Right cardiac atrium (tissue), 5 donors: ENCODE measurements at regions not wholly inside any gene's neighbourhood (a gene's known extent, or its start where the extent isn't known, plus 50 kb on each side); places are given as distances from the start of the nearest gene placed in this dataset.

Experiments used
- ATAC-seq, 2 donors: fragments of 200-7000 bp; cut with Tn5 transposase; one replicate each; pipeline versions ENCODE4 v1.8.0 to v1.9.1; 2020; ENCODE audit warnings: moderate library complexity in 2 of 2, mild to moderate bottlenecking in 1 of 2
- DNase-seq, 3 donors: peaks; one replicate each; pipeline ENCODE4 v3.0.0-alpha.2; 2020
- H3K27ac ChIP-seq: one replicate; pipeline ENCODE4 v1.5.1; 2013; ENCODE audit warnings: mild to moderate bottlenecking, low read length, control low read depth, moderate library complexity
- H3K27me3 ChIP-seq: one replicate; pipeline ENCODE4 v1.6.1; 2013; ENCODE audit not compliant: control insufficient read depth, insufficient read depth
- H3K4me1 ChIP-seq: one replicate; pipeline ENCODE4 v1.6.1; 2013; ENCODE audit warnings: low read length; ENCODE audit not compliant: control insufficient read depth, insufficient read depth
- H3K4me3 ChIP-seq: one replicate; pipeline ENCODE4 v1.5.1; 2013; ENCODE audit warnings: low read length, control low read depth
- H3K9me3 ChIP-seq: one replicate; pipeline ENCODE4 v1.6.1; 2013; ENCODE audit warnings: low read length; ENCODE audit not compliant: control insufficient read depth
- WGBS: extraction: QIAGEN DNeasy Blood & Tissue Kit; methylation state at CpG from one replicate; pipeline ENCODE4 v1.1.7; 2013; 5-methylcytosine and 5-hydroxymethylcytosine counted together
- intact Hi-C, 4 donors: fragments of 100-400 bp; cut with DNase I; formaldehyde crosslinking; loops; one replicate each; pipeline versions ENCODE4 v1.11.0 to v1.14.0; 2022 to 2023
- donor health status: healthy with polysubstance abuse.
- donor health status: DM: no; HTN: yes; CAD: no.
- donor health status: DM: no; HTN: no; CAD: no.
- donor health status: DM: no; HTN: yes; CAD: no; lungs with severe emphysema.
- donor health status: DM: yes; HTN: yes; CAD: no.

GRCh38 chr14:95034788-95035187, 122.5 kb downstream of the DICER1 start:
- H3K4me3 ChIP-seq = no peak overlapping the region
- no peak overlapping the region for H3K27ac ChIP-seq
- 71% methylated on average over 5 of the region's 5 CpGs for WGBS
- DNase-seq (no peak), ATAC-seq (no peak)
- no peaks in the 10 kb centered on the region for H3K27me3 ChIP-seq
- H3K4me1 ChIP-seq = no peaks in the 10 kb centered on the region
- intact Hi-C loops = no loop called here
- no peaks in the 10 kb centered on the region for H3K9me3 ChIP-seq

- intact Hi-C loops = no loop called here
- Histone ChIP-seq H3K4me1 (no peaks in the 10 kb centered on the region), H3K4me3 (no peak overlapping the region), H3K9me3 (no peaks in the 10 kb centered on the region), H3K27ac (no peak overlapping the region), H3K27me3 (no peaks in the 10 kb centered on the region)
- WGBS = 77% methylated on average over 8 of the region's 8 CpGs
- DNase-seq (no peak), ATAC-seq (no peak)
Measured at GRCh38 chr14:95033682-95034632, 123.4 kb downstream of the DICER1 start.

DNA sequence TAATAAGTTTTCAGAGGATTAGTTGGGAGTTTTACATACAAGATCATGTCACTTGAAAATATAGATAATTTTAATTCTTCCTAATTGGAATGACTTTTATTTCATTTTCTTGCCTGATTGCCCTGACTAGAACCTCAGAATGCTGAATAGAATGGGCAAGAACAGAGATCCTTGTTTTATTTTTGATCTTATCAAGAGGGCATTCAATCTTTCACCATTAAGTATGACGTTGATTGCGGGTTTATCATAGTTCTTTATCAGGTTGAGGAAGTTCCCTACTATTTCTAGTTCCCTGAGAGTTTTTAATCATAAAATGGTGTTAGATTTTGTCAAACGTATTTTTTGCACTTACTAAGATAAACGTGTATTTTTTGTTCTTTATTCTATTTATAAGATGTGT, 124.3 kb downstream of the DICER1 start:
- 58% methylated on average over 4 of the region's 4 CpGs for WGBS
- ATAC-seq (no peak), DNase-seq (no peak)
- intact Hi-C loops = no loop called here
- Histone ChIP-seq H3K27me3 (no peaks in the 10 kb centered on the region), H3K4me3 (no peak overlapping the region), H3K9me3 (no peaks in the 10 kb centered on the region), H3K27ac (no peak overlapping the region), H3K4me1 (no peaks in the 10 kb centered on the region)

DNA sequence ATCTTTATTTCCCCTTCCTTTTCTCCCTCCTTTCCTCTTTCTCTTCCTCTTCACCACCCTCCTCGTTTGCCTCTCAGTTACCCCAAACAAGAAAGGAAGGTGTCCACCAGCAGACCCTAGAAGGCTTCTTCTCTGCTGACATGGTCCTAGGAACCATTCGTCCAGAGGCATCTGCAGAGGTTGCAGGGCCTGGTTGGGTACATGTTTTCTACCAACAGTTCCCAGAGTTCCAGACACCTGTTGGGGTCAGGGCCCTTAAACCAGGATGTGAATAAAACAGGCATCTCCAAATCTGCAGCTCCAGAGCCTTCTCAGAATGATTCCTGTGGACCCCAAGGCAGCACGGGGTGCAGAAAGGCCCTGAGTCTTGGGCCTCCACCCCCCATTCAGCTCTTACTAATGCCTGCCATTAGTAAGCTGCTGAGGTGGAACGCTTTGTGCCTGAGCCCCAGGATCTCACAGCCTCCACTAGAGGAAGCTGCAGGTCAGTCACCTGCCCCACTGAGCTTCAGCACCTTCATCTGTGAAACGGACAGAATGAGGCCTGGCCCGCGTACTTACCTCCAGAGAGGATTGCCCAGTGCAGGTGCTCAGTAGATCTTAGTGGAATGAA, 130.4 kb downstream of the DICER1 start:
- no peaks in the 10 kb centered on the region for H3K4me1 ChIP-seq
- H3K27ac ChIP-seq = no peak overlapping the region
- no peaks in the 10 kb centered on the region for H3K27me3 ChIP-seq
- 87% methylated on average over 7 of the region's 7 CpGs for WGBS
- intact Hi-C loops = no loop called here
- ATAC-seq (no peak), DNase-seq (no peak)
- no peaks in the 10 kb centered on the region for H3K9me3 ChIP-seq
- H3K4me3 ChIP-seq = no peak overlapping the region

GRCh38 chr14:95025941-95026340, 131.4 kb downstream of the DICER1 start:
- no peak for ATAC-seq
- intact Hi-C loops = no loop called here
- H3K4me3 ChIP-seq = no peak overlapping the region
- 88% methylated on average over 6 of the region's 6 CpGs for WGBS
- no peaks in the 10 kb centered on the region for H3K9me3 ChIP-seq
- no peak overlapping the region for H3K27ac ChIP-seq
- no peak for DNase-seq
- no peaks in the 10 kb centered on the region for H3K4me1 ChIP-seq
- H3K27me3 ChIP-seq = no peaks in the 10 kb centered on the region

DNA sequence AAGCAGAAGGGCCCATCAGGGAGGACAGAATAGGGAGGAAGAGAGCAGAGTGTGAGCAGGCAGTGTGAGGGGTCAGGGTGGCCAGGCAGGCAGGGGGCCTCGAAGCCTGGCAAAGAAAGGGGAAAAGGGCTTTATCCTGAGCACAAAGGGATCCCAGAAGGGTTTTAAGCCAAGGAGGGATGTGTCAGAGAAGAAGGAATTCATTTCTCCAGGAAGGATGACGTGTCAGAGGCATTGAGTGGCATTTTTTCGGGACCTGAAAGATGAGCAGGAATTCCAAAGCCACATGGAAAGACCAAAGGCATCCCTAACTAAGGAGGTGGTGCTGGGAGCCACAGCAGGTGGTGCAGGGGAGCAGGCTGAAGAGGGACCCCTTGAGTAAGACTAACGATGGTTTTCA, 132.1 kb downstream of the DICER1 start:
- no peak overlapping the region for H3K27ac ChIP-seq
- 72% methylated on average over 4 of the region's 4 CpGs for WGBS
- no peak for ATAC-seq

GRCh38 chr14:95024380-95024779, 132.9 kb downstream of the DICER1 start:
- no peaks in the 10 kb centered on the region for H3K9me3 ChIP-seq
- ATAC-seq (no peak), DNase-seq (no peak)
- H3K27ac ChIP-seq = no peak overlapping the region
- H3K4me1 ChIP-seq = no peaks in the 10 kb centered on the region
- H3K4me3 ChIP-seq = no peak overlapping the region
- 79% methylated on average over 6 of the region's 6 CpGs for WGBS
- H3K27me3 ChIP-seq = no peaks in the 10 kb centered on the region
- intact Hi-C loops = no loop called here

More for the DNA sequence above, 132.1 kb downstream of the DICER1 start:
- H3K9me3 ChIP-seq = no peaks in the 10 kb centered on the region
- H3K27me3 ChIP-seq = no peaks in the 10 kb centered on the region
- H3K4me1 ChIP-seq = no peaks in the 10 kb centered on the region
- no peak overlapping the region for H3K4me3 ChIP-seq
- intact Hi-C loops = no loop called here
- no peak for DNase-seq

- DNase-seq (no peak), ATAC-seq (no peak)
- Histone ChIP-seq H3K9me3 (no peaks in the 10 kb centered on the region), H3K27me3 (no peaks in the 10 kb centered on the region), H3K27ac (no peak overlapping the region), H3K4me1 (peaks cover under 1% of the 10 kb centered on the region), H3K4me3 (no peak overlapping the region)
- 72% methylated on average over 4 of the region's 4 CpGs for WGBS
- intact Hi-C loops = no loop called here
Measured at GRCh38 chr14:95023886-95024285, 133.4 kb downstream of the DICER1 start.

GRCh38 chr14:95023115-95023514, 134.2 kb downstream of the DICER1 start:
- Histone ChIP-seq H3K27ac (no peak overlapping the region), H3K27me3 (no peaks in the 10 kb centered on the region), H3K4me1 (peaks cover 2% of the 10 kb centered on the region), H3K9me3 (no peaks in the 10 kb centered on the region), H3K4me3 (no peak overlapping the region)
- DNase-seq = no peak
- no peak for ATAC-seq
- intact Hi-C loops = no loop called here
- WGBS = 88% methylated on average over 9 of the region's 9 CpGs

DNA sequence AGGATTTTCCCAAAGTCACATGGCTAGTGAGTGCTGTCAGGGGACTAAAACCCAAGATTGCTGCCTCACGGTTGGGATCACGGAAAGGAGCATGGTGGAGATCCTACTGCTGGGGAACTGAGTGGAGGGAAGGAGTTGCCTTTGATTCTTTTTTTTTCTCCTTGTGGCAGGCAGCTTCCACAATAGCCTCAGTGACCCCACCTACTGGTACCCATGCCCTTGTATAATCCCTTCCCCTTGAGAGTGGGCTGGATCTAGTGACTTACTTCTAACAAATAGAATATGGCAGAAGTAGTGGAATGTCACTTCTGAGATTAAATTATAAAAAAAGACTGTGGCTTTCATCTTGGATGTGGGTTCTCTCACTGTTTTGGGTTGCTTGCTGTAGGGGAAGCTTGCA, 135.7 kb downstream of the DICER1 start:
- intact Hi-C loops = no loop called here
- Histone ChIP-seq H3K4me1 (peaks cover 2% of the 10 kb centered on the region), H3K9me3 (no peaks in the 10 kb centered on the region), H3K27me3 (no peaks in the 10 kb centered on the region), H3K4me3 (no peak overlapping the region), H3K27ac (no peak overlapping the region)
- ATAC-seq = no peak
- no peak for DNase-seq
- WGBS = 83% methylated on average over 2 of the region's 2 CpGs

GRCh38 chr14:95018821-95019220, 138.5 kb downstream of the DICER1 start:
- 56% methylated on average over 4 of the region's 4 CpGs for WGBS
- ATAC-seq (peak in 1 of 2 donors; percentile 90), DNase-seq (no peak)
- H3K27ac ChIP-seq = no peak overlapping the region
- H3K4me1 ChIP-seq = peaks cover 2% of the 10 kb centered on the region
- no peak overlapping the region for H3K4me3 ChIP-seq
- H3K27me3 ChIP-seq = no peaks in the 10 kb centered on the region
- intact Hi-C loops = no loop called here
- H3K9me3 ChIP-seq = no peaks in the 10 kb centered on the region
